ENCODE measurements at regions not wholly inside any gene's neighbourhood (a gene's known extent, or its start where the extent isn't known, plus 50 kb on each side); places are given as distances from the start of the nearest gene placed in this dataset.

GRCh38 chr16:51950118-51950780 is 596.7 kb downstream of the TOX3 start:
- in situ Hi-C loops (cut with MboI; ENCODE audit: low pct_unique_long_range_greater_than_20kb, low sequenced_read_pairs): no loop called here
- no peak for DNase-seq

GRCh38 chr16:51949282-51949681 is 597.7 kb downstream of the TOX3 start:
- no peak for DNase-seq
- in situ Hi-C loops (cut with MboI; ENCODE audit: low pct_unique_long_range_greater_than_20kb, low sequenced_read_pairs): no loop called here

GRCh38 chr16:51941412-51941811 is 605.5 kb downstream of the TOX3 start:
- in situ Hi-C loops (cut with MboI; ENCODE audit: low pct_unique_long_range_greater_than_20kb, low sequenced_read_pairs): no loop called here
- no peak for DNase-seq

GRCh38 chr16:51940183-51940582 is 606.8 kb downstream of the TOX3 start:
- DNase-seq: no peak
- in situ Hi-C loops (cut with MboI; ENCODE audit: low pct_unique_long_range_greater_than_20kb, low sequenced_read_pairs): no loop called here

DNA sequence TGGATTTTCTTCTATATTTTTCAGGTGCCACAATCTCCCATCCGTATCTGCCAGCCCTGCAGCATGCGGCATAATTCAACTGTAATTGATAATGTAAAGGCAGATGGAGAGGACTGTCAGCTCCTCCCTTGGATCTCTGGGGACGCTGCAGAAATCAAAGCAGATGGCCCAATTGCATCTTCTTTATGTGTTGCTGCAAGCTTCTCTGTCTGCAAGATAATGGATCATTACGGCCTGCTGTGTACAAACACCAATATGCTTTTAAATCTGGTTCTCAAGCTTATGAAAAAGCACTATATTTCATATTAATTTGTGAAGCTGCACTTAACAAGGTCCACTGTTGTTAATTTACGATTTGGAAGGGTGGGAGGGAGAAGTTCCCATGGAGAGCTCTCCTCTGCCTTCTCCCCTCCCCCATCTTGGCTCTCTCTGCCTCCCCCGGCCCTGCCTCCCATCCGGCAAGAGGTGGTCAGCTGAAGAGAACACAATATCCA is 607.5 kb downstream of the TOX3 start:
- in situ Hi-C loops (cut with MboI; ENCODE audit: low pct_unique_long_range_greater_than_20kb, low sequenced_read_pairs): no loop called here
- DNase-seq: no peak

DNA sequence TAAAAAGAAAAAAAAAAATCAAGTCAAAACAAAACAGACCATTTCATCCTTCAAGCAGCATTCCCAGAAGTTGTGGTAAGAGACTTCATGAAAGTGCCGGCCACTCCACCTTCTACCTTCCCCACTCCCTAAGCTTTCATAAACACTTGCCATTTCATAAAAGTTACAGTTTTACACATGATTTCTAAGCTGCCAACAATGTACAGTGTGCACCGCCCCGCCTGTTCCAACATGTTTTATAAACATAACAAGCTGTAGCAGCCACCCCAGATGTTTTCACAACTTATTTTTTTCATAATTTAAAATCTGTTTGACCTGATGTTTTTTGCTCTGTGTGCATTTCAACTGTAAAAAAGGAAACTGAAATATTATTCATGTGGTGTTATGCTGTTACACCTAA is 608.1 kb downstream of the TOX3 start:
- DNase-seq: no peak
- in situ Hi-C loops (cut with MboI; ENCODE audit: low pct_unique_long_range_greater_than_20kb, low sequenced_read_pairs): no loop called here

GRCh38 chr16:51937771-51938170 is 609.2 kb downstream of the TOX3 start:
- in situ Hi-C loops (cut with MboI; ENCODE audit: low pct_unique_long_range_greater_than_20kb, low sequenced_read_pairs): no loop called here
- no peak for DNase-seq

DNA sequence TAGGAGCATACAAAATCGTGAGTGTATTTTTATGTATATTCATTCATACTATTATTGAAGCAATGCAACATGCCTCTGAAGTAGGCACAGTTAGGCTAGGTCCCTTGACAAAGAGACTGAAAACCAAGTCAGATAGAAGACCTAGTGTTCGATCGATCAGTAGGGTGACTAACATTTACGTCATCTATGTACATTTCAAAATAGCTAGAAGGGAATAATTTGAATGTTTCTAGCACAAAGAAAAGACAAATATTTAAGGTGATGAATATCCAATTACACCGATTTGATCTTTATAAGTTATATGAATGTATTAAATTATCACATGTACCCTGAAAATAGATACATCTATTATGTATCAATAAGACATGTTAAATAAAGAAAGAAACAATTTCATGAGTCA is 610.1 kb downstream of the TOX3 start:
- in situ Hi-C loops (cut with MboI; ENCODE audit: low pct_unique_long_range_greater_than_20kb, low sequenced_read_pairs): no loop called here
- DNase-seq: no peak

GRCh38 chr16:51932317-51932716 is 614.6 kb downstream of the TOX3 start:
- DNase-seq: no peak
- in situ Hi-C loops (cut with MboI; ENCODE audit: low pct_unique_long_range_greater_than_20kb, low sequenced_read_pairs): no loop called here

- no peak for DNase-seq
- in situ Hi-C loops (cut with MboI; ENCODE audit: low pct_unique_long_range_greater_than_20kb, low sequenced_read_pairs): no loop called here
Measured at GRCh38 chr16:51931653-51932052, 615.3 kb downstream of the TOX3 start.

DNA sequence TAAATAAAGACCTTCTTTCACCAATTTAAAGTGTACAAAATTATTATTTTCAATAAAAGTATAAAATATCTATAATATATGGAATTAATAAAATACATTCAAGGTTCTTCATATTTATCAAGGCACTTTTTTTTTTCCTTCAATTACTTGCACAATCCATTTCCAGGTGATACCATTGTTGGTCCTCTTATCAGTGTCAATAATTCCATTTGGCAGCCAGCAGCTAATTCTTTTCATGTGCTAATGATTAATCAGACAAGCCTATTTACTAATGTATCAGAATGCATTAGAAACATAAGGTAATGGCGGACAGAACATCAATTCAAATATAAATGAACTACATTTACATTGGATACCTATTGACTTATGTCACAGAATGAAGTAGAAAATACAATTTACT is 622.2 kb downstream of the TOX3 start:
- in situ Hi-C loops (cut with MboI; ENCODE audit: low pct_unique_long_range_greater_than_20kb, low sequenced_read_pairs): no loop called here
- no peak for DNase-seq

- in situ Hi-C loops (cut with MboI; ENCODE audit: low pct_unique_long_range_greater_than_20kb, low sequenced_read_pairs): no loop called here
- no peak for DNase-seq
Measured at GRCh38 chr16:51922476-51922875, 624.5 kb downstream of the TOX3 start.

DNA sequence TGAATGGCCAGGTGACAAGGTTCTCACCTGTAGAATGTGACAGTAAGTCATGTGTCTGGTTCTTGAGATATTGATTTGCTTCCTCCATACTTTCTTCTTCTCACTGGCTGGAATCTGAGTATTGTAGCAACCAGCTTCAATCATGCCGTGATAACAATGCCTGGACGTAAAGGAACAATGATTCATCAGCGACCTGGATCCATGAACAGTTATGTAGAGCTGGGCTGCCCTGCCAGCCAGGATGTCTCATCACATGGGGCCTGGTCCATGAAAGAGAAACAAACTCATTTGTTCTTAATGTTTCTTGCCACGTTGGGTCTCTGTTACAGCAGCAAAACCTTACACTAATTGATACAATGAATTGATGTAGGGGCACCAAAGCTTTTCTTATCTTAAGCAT is 627.2 kb downstream of the TOX3 start:
- in situ Hi-C loops (cut with MboI; ENCODE audit: low pct_unique_long_range_greater_than_20kb, low sequenced_read_pairs): no loop called here
- no peak for DNase-seq

- no peak for DNase-seq
- in situ Hi-C loops (cut with MboI; ENCODE audit: low pct_unique_long_range_greater_than_20kb, low sequenced_read_pairs): no loop called here
Measured at GRCh38 chr16:51916814-51917213, 630.1 kb downstream of the TOX3 start.

DNA sequence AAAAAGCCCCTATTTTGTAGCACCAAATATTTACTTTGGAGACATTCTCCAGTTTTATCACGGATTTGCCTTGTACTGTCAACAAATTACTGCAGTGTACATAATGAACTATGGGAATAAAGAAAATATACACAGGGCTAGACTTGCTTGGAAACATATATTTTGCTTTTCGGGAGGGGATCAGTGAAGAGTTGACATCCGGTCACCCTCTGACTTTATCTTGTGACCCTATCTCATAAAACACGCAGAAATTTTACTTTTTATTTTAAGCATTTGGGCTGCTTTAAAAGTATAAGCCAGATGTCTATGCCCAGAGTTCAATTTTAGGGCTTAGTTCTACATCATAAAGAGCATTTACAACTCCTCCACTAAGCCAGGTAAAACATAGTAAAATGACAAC is 630.7 kb downstream of the TOX3 start:
- in situ Hi-C loops (cut with MboI; ENCODE audit: low pct_unique_long_range_greater_than_20kb, low sequenced_read_pairs): no loop called here
- DNase-seq: no peak

GRCh38 chr16:51907680-51908079 is 639.3 kb downstream of the TOX3 start:
- in situ Hi-C loops (cut with MboI; ENCODE audit: low pct_unique_long_range_greater_than_20kb, low sequenced_read_pairs): no loop called here
- DNase-seq: no peak

GRCh38 chr16:51900221-51900780 is 646.6 kb downstream of the TOX3 start:
- no peak for DNase-seq
- in situ Hi-C loops (cut with MboI; ENCODE audit: low pct_unique_long_range_greater_than_20kb, low sequenced_read_pairs): no loop called here

DNA sequence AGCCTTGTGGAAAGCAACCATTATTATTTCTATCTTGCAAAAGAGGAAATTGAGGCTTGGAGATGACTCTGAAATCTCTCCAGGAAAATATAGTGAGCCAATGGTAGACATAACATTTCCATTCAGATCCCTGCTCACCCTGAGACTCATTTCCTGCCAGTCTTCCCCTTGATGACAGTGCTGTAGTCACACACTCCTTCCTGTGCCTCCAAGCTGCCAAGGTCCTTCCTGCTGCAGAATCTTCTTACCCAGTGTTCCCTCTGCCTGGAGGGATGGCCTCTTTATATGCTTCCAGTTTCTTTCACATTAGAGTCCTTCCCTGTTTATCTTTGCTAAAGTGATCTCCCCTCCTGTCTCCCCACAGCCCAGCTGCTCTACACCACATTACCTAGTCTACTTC is 648.1 kb downstream of the TOX3 start:
- DNase-seq: no peak
- in situ Hi-C loops (cut with MboI; ENCODE audit: low pct_unique_long_range_greater_than_20kb, low sequenced_read_pairs): no loop called here

DNA sequence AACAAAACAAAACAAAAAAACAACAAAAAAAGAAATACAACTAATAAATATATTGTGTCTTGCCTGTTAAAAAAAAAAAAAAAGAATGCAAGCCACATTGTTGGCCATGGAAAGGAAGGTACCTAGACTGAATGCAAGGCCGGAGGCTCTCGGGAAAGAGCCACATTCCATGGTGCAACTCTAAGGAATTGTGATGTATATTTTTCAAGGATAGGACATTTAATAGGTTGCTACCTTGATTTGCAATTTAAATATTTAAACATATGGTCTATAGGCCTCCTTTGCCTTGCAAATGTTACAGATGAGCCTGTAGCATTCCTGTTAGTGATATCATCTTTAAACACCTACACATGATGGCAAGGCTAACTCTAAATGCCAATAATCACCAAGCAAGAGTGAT is 650.9 kb downstream of the TOX3 start:
- in situ Hi-C loops (cut with MboI; ENCODE audit: low pct_unique_long_range_greater_than_20kb, low sequenced_read_pairs): no loop called here
- DNase-seq: no peak

DNA sequence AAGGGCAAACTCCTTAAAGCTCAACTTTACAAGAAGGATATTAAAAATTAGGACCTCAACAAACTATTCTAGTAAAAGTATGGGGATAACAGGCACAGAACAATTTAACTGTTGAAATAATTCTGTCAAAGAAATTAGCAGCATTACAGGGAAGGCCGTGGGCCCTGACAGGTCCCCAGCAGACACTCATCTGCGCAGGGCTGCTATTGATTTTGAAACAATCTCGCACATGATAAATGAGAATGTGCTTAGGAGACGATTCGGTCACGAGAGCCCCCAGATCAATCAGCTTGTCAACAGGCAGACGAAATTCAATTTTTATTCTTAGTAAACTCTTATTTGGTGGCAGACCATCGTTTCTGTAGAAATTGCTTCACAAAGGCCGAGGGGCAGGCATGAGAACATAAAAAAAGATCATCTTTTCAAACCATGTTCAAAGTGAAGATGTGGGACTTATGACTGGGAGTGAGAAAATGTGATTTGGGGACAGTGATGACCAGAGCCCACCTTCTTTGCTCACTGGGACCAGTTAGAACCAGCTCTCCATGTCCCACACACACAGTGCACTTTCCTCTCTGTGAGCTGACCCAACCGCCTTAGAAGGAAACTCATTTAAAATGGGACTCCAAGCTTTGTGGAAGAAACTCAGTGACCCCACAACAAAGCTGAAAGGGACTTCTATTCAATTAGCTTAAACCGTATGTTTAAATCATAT is 654.5 kb downstream of the TOX3 start:
- in situ Hi-C loops (cut with MboI; ENCODE audit: low pct_unique_long_range_greater_than_20kb, low sequenced_read_pairs): no loop called here
- DNase-seq: no peak

- DNase-seq: no peak
- in situ Hi-C loops (cut with MboI; ENCODE audit: low pct_unique_long_range_greater_than_20kb, low sequenced_read_pairs): no loop called here
Measured at GRCh38 chr16:51888534-51888933, 658.4 kb downstream of the TOX3 start.

Data from KBM-7 (cell line).